ENCODE measurements at regions not wholly inside any gene's neighbourhood (a gene's known extent, or its start where the extent isn't known, plus 50 kb on each side); places are given as distances from the start of the nearest gene placed in this dataset.

DNA sequence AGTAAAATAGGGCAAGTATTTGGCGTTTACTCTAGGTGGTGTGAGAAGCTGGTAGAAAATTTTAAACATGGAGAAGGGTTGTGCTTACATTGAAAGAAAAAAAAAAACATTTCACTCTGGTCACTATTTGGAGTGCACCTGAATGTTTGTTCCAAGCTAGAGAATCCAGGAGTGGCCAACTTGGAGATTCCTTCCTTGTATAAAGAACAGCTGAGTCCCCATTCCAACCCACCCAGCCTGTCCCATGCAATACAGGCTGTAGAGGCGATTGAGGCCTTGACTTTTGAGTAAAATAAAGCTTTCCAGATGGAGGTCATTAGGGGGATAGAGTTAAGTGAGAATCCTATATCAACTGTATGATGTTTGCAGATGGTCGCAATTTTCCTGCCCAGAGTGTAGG lies 203.8 kb upstream of the SYT4 start:
- no peak for ATAC-seq
- TF ChIP-seq CSDC2 (CRISPR knock-in tag; IDR thresholded peaks at IDR 0.05) (no peak), ZC3H10 (CRISPR knock-in tag; IDR thresholded peaks at IDR 0.05) (no peak), PPARA (CRISPR knock-in tag; IDR thresholded peaks at IDR 0.05; ENCODE audit: borderline replicate concordance) (no peak), TOX (CRISPR knock-in tag; IDR thresholded peaks at IDR 0.05; ENCODE audit: borderline replicate concordance) (no peak), TCF4 (CRISPR knock-in tag; IDR thresholded peaks at IDR 0.05; ENCODE audit: borderline replicate concordance) (no peak), OSR1 (CRISPR knock-in tag; IDR thresholded peaks at IDR 0.05) (no peak), ISL1 (CRISPR knock-in tag; IDR thresholded peaks at IDR 0.05) (no peak), BACH2 (CRISPR knock-in tag; IDR thresholded peaks at IDR 0.05; ENCODE audit: borderline replicate concordance) (no peak), ARNTL (CRISPR knock-in tag; IDR thresholded peaks at IDR 0.05; ENCODE audit: borderline replicate concordance, low read depth) (no peak), ZNF565 (CRISPR knock-in tag; conservative IDR thresholded peaks at IDR 0.05; ENCODE audit: low read depth) (no peak), SNAI2 (CRISPR knock-in tag; IDR thresholded peaks at IDR 0.05) (no peak), ZNF70 (CRISPR knock-in tag; IDR thresholded peaks at IDR 0.05) (no peak), ZNF8 (CRISPR knock-in tag; IDR thresholded peaks at IDR 0.05) (no peak)
- TF ChIP-seq, protein P1, sequence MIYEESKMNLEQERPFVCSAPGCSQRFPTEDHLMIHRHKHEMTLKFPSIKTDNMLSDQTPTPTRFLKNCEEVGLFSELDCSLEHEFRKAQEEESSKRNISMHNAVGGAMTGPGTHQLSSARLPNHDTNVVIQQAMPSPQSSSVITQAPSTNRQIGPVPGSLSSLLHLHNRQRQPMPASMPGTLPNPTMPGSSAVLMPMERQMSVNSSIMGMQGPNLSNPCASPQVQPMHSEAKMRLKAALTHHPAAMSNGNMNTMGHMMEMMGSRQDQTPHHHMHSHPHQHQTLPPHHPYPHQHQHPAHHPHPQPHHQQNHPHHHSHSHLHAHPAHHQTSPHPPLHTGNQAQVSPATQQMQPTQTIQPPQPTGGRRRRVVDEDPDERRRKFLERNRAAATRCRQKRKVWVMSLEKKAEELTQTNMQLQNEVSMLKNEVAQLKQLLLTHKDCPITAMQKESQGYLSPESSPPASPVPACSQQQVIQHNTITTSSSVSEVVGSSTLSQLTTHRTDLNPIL (CRISPR knock-in tag; IDR thresholded peaks at IDR 0.05; ENCODE audit: low read depth): no peak

DNA sequence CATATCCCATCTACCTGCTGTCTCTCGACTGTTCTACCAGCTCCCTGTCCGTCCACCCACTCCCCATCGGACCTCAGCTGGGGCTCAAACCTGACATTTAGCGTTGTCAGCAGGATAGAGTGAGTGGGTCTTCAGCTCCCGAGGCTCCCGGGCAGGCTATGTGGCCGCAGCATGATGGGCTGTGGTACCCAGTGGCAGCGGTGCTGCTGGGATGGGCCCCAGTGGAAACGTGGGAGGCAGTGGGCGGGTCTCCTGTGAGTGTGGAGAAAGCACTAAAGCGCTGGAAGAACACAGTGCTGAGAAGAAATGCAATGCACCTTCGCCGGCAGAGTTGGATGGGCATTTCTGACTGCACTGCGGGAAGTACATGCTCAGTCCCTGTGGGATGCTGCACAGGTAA lies 204.8 kb upstream of the SYT4 start:
- TF ChIP-seq OSR1 (CRISPR knock-in tag; IDR thresholded peaks at IDR 0.05) (no peak), TOX (CRISPR knock-in tag; IDR thresholded peaks at IDR 0.05; ENCODE audit: borderline replicate concordance) (no peak), SNAI2 (CRISPR knock-in tag; IDR thresholded peaks at IDR 0.05) (no peak), ISL1 (CRISPR knock-in tag; IDR thresholded peaks at IDR 0.05) (no peak), TCF4 (CRISPR knock-in tag; IDR thresholded peaks at IDR 0.05; ENCODE audit: borderline replicate concordance) (no peak), CSDC2 (CRISPR knock-in tag; IDR thresholded peaks at IDR 0.05) (no peak), GLIS3 (CRISPR knock-in tag; IDR thresholded peaks at IDR 0.05) (no peak)
- TF ChIP-seq, protein P1 (CRISPR knock-in tag; IDR thresholded peaks at IDR 0.05; ENCODE audit: low read depth): no peak
- ATAC-seq: no peak

DNA sequence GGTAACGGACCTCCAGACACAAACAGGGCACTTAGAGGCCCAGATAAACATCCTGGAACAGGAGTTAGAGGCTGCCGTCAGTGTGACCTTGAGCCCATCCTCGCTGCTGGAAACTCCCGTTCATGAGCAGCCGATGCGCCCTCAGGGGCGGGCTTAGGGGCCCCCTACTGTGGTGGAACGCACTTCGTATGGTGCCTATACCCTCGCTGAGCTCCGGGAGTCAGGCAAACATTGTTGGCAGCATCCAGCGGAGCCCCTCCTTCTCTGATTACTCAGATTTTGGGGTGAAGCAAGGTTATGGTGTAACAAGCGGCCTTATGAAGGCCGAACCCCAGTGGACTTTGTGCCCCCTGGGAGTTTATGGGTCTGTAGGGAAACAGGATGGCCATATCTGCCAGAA lies 205.3 kb upstream of the SYT4 start:
- no peak for TF ChIP-seq ISL1 (CRISPR knock-in tag; IDR thresholded peaks at IDR 0.05)
- TF ChIP-seq, protein P2, sequence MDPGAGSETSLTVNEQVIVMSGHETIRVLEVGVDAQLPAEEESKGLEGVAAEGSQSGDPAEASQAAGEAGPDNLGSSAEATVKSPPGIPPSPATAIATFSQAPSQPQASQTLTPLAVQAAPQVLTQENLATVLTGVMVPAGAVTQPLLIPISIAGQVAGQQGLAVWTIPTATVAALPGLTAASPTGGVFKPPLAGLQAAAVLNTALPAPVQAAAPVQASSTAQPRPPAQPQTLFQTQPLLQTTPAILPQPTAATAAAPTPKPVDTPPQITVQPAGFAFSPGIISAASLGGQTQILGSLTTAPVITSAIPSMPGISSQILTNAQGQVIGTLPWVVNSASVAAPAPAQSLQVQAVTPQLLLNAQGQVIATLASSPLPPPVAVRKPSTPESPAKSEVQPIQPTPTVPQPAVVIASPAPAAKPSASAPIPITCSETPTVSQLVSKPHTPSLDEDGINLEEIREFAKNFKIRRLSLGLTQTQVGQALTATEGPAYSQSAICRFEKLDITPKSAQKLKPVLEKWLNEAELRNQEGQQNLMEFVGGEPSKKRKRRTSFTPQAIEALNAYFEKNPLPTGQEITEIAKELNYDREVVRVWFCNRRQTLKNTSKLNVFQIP (CRISPR knock-in tag; IDR thresholded peaks at IDR 0.05; ENCODE audit: borderline replicate concordance, low read depth): no peak
- TF ChIP-seq ZNF565 (CRISPR knock-in tag; conservative IDR thresholded peaks at IDR 0.05; ENCODE audit: low read depth): no peak
- no peak for ATAC-seq

DNA sequence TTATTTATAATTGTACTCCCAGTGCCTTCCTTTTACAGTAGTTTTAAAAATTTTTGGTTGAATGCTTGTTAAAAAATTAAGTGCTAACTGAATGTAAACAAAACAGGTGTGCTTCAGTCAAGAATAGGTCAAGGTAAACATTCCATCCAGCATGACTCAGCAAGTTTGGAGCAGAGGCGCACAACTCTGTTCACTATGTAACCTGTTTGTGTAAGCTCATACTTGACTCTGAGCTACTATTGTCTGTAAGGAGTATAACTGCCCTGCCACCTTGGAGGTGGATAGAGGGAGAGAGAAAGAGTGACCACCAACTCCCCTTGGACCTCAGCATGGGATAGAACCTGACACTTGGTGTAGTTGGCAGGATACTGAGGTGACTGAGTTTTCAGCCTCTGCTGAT lies 207.4 kb upstream of the SYT4 start:
- no peak for ATAC-seq
- no peak for TF ChIP-seq PPARA (CRISPR knock-in tag; IDR thresholded peaks at IDR 0.05; ENCODE audit: borderline replicate concordance)
- no peak for TF ChIP-seq ESRRG (CRISPR knock-in tag; IDR thresholded peaks at IDR 0.05)
- TF ChIP-seq ZC3H10 (CRISPR knock-in tag; IDR thresholded peaks at IDR 0.05): no peak
- no peak for TF ChIP-seq ZFP3 (CRISPR knock-in tag; IDR thresholded peaks at IDR 0.05)
- TF ChIP-seq ZFP30 (CRISPR knock-in tag; IDR thresholded peaks at IDR 0.05): no peak
- no peak for TF ChIP-seq RARB (CRISPR knock-in tag; IDR thresholded peaks at IDR 0.05)

DNA sequence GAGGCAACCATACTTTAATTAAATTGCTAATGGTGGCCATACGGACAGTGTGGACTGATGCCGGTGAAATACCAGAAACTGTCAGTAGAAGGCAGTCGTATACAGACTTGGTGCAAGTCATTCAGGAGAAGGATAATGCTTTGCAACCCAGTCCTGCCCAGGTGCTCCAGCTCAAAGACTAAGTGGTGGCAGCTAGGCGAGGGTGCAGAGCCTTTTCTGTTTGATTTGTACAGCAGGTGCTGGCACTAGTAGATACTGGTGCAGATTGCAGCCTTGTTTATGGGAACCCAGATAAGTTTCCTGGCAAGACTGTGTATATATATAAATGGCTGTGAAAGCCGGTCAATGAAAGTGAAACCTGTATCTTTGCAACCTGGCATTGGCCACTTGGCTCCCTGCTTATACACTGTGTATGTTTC lies 208.3 kb upstream of the SYT4 start:
- ATAC-seq: no peak
- no peak for TF ChIP-seq ESRRG (CRISPR knock-in tag; IDR thresholded peaks at IDR 0.05)
- no peak for TF ChIP-seq BACH2 (CRISPR knock-in tag; IDR thresholded peaks at IDR 0.05; ENCODE audit: borderline replicate concordance)
- TF ChIP-seq PPARA (CRISPR knock-in tag; IDR thresholded peaks at IDR 0.05; ENCODE audit: borderline replicate concordance): no peak
- no peak for TF ChIP-seq ZC3H10 (CRISPR knock-in tag; IDR thresholded peaks at IDR 0.05)
- TF ChIP-seq ZFP3 (CRISPR knock-in tag; IDR thresholded peaks at IDR 0.05): no peak
- TF ChIP-seq ISL1 (CRISPR knock-in tag; IDR thresholded peaks at IDR 0.05): no peak
- TF ChIP-seq TCF4 (CRISPR knock-in tag; IDR thresholded peaks at IDR 0.05; ENCODE audit: borderline replicate concordance): no peak
- no peak for TF ChIP-seq RARB (CRISPR knock-in tag; IDR thresholded peaks at IDR 0.05)

DNA sequence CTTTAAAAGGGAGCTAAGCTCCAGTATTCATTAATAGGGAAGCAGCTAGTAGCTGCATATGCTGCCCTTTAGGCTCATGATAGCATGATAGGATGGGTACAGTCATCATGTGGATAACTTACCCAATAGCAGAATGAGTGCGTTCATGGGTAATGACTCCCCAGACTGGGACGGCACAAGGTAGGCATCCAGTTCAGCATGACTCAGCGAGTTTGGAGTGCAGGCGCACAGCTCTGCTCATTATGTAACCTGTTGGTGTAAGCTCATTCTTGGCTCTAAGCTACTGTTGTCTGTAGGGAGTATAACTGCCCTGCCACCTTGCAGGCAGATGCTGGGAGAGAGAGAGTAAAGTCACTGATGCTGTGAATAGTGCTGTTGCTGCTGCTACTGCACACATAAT lies 209.2 kb upstream of the SYT4 start:
- no peak for ATAC-seq
- TF ChIP-seq SNAI2 (CRISPR knock-in tag; IDR thresholded peaks at IDR 0.05) (no peak), ZFP30 (CRISPR knock-in tag; IDR thresholded peaks at IDR 0.05) (no peak), TOX (CRISPR knock-in tag; IDR thresholded peaks at IDR 0.05; ENCODE audit: borderline replicate concordance) (no peak), ZNF565 (CRISPR knock-in tag; conservative IDR thresholded peaks at IDR 0.05; ENCODE audit: low read depth) (no peak), ZFP3 (CRISPR knock-in tag; IDR thresholded peaks at IDR 0.05) (no peak), OSR1 (CRISPR knock-in tag; IDR thresholded peaks at IDR 0.05) (no peak), ZNF70 (CRISPR knock-in tag; IDR thresholded peaks at IDR 0.05) (no peak), ZNF8 (CRISPR knock-in tag; IDR thresholded peaks at IDR 0.05) (no peak), RARB (CRISPR knock-in tag; IDR thresholded peaks at IDR 0.05) (no peak), GLIS3 (CRISPR knock-in tag; IDR thresholded peaks at IDR 0.05) (no peak), ARNTL (CRISPR knock-in tag; IDR thresholded peaks at IDR 0.05; ENCODE audit: borderline replicate concordance, low read depth) (no peak)
- TF ChIP-seq, protein P3, sequence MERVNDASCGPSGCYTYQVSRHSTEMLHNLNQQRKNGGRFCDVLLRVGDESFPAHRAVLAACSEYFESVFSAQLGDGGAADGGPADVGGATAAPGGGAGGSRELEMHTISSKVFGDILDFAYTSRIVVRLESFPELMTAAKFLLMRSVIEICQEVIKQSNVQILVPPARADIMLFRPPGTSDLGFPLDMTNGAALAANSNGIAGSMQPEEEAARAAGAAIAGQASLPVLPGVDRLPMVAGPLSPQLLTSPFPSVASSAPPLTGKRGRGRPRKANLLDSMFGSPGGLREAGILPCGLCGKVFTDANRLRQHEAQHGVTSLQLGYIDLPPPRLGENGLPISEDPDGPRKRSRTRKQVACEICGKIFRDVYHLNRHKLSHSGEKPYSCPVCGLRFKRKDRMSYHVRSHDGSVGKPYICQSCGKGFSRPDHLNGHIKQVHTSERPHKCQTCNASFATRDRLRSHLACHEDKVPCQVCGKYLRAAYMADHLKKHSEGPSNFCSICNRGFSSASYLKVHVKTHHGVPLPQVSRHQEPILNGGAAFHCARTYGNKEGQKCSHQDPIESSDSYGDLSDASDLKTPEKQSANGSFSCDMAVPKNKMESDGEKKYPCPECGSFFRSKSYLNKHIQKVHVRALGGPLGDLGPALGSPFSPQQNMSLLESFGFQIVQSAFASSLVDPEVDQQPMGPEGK (CRISPR knock-in tag; IDR thresholded peaks at IDR 0.05; ENCODE audit: borderline replicate concordance): no peak
- TF ChIP-seq, protein P4, sequence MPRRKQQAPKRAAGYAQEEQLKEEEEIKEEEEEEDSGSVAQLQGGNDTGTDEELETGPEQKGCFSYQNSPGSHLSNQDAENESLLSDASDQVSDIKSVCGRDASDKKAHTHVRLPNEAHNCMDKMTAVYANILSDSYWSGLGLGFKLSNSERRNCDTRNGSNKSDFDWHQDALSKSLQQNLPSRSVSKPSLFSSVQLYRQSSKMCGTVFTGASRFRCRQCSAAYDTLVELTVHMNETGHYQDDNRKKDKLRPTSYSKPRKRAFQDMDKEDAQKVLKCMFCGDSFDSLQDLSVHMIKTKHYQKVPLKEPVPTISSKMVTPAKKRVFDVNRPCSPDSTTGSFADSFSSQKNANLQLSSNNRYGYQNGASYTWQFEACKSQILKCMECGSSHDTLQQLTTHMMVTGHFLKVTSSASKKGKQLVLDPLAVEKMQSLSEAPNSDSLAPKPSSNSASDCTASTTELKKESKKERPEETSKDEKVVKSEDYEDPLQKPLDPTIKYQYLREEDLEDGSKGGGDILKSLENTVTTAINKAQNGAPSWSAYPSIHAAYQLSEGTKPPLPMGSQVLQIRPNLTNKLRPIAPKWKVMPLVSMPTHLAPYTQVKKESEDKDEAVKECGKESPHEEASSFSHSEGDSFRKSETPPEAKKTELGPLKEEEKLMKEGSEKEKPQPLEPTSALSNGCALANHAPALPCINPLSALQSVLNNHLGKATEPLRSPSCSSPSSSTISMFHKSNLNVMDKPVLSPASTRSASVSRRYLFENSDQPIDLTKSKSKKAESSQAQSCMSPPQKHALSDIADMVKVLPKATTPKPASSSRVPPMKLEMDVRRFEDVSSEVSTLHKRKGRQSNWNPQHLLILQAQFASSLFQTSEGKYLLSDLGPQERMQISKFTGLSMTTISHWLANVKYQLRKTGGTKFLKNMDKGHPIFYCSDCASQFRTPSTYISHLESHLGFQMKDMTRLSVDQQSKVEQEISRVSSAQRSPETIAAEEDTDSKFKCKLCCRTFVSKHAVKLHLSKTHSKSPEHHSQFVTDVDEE (CRISPR knock-in tag; IDR thresholded peaks at IDR 0.05): no peak

Data from SK-N-SH treated with all-trans-retinoic acid at 6 μM for 48 hours (cell line).